ENCODE measurements at regions not wholly inside any gene's neighbourhood (a gene's known extent, or its start where the extent isn't known, plus 50 kb on each side); places are given as distances from the start of the nearest gene placed in this dataset.
"Not testable (repeated sequence)": the region's sequence is repeated elsewhere in the genome, so short reads cannot be mapped to it uniquely, and the experiment has no call there.

DNA sequence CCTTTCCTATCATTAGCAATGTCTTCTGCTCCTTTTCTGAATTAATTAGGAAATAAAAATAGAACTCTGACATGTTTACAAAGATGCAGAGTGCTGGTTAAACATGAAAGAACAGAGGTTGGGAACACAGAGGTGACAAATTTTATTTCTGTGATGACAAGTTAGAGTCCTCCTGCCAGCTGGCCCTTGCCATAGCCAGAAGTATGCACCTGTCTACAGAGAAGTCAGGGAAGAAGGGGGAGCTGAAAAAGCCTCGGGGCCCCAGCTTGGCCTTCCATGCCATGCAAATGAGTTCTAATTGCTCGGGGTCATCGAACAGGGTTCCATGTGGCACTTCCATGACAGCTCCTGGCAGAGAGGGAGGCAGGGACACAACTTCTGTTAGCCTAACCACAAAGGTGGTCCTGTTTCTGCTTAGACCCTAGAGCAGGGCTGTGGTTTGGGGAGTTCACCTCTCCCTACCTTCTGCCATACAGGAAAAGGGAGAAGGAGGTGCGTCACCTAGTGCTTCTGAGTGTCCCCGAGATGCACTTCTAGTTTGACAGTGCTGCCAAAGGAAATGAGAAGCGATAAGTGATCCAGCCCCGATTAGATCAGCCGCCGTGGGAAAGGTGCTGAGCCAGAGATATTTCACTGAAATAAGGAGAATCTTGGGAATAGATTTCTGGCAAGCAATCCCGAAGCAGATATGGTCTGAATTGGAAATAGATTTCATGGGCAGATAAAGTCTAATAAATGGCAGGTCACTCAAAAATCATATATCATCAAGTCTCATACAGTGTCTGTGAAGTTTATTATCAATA lies 155.8 kb upstream of the FOXN3 start:
- DNase-seq (ENCODE audit: low read depth), result peak; percentile 46

DNA sequence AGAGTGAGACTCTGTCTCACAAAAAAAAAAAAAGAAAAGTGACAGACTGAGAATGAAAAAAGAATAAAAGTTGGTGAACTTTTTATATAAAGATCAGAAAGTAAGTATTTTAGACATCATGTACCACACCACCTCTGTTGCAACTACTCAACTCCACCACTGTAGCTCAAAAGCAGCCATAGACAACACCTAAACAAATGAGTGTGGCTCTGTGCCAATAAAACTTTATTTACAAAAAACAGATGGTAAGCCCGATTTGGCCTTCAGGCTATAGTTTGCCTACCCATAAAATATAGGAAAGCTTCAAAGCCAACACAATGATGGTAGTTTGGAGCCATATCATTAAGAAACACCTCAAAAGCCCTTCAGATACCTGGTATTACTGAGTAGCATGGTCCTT lies 154.5 kb upstream of the FOXN3 start:
- DNase-seq (ENCODE audit: low read depth), result no peak

DNA sequence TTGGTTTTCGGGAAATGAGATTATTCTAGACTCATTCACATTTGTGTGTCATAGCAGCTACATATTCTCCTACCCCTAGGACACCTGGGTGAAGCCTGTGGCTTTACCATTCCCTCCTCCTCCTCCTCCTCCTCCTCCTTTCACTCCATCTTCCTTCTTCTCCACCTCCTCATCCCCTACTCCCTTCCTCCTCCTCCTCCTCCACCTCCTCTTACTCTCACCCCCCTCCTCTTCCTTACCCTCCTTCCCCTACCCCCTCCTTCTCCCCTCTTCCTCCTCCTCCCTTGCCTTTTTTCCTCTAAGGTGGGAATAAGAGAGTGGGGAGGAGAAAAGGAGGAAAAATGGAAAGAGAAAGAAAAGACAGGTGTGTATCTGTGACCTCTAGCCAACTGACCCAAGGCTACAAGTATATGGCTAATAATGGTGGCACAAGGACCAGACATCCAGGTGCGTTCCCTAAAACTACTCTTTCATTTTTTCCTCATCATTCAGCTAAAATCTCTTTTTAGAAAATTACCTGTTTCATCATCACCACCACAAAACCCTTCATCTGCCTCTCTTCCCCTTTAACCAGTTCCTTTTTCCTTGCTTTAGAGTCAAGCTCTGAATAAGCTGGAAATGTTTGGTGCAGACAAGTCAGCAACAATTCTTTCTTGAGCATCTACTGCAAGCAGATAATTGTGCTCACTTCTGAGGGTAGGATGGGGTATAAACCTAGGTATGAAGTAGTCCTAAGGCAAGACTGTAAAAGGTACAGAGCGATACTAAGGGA lies 149.8 kb upstream of the FOXN3 start:
- DNase-seq (ENCODE audit: low read depth), result no peak

DNA sequence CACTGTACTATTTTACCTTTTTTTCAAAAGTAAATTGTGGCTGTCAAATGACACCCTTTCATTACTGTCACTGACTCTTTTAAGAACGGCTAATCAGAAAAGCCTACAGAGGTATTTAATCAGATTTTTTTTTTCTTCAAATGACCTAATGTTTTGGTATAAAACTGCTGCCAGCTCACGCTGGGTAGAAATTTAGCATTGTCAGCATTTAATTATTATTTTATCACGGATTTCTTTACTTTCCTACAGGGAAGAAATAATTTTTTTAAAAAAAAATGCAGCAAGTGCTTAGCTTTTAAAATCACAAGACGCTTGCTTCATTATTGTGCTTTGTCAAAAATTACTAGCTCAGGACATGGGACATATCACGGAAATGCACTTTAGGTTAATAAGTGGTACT lies 149.1 kb upstream of the FOXN3 start:
- no peak for DNase-seq (ENCODE audit: low read depth)

DNA sequence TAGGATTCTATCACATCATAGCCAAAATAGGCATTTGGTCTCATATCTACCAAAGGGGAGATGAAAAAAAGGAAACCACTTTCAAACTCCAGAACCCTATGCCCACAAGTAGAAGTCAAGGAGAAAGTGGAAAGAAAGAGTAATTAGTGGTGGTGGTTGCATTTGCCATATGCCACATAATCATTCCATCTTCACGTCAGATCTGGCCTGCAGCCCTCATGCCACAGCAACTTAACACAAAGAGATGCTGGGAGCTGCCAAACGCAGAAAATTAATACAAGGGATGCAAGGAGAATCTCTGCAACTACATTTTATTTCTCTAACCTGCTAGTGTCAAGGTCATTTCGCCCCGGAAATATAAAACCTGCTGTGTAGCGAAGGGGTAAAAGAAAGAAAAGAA lies 148.6 kb upstream of the FOXN3 start:
- no peak for DNase-seq (ENCODE audit: low read depth)

DNA sequence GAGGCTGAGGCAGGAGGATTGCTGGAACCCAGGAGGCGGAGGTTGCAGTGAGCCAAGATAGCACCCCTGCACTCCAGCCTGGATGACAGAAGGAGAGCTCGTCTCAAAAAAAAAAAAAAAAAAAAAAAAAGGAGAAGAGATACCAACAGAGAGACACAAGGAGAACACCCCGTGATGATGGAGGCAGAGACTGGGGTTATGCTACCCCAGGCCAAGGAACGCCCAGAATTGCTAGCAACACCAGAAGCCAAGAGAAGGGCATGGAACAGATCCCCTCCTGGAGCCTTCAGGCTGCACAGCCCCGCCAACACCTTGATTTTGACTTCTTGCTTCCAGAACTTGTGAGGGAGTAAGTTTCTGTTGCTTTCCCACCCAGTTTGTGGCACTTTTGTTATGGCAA lies 148.0 kb upstream of the FOXN3 start:
- DNase-seq (ENCODE audit: low read depth), result no peak

DNA sequence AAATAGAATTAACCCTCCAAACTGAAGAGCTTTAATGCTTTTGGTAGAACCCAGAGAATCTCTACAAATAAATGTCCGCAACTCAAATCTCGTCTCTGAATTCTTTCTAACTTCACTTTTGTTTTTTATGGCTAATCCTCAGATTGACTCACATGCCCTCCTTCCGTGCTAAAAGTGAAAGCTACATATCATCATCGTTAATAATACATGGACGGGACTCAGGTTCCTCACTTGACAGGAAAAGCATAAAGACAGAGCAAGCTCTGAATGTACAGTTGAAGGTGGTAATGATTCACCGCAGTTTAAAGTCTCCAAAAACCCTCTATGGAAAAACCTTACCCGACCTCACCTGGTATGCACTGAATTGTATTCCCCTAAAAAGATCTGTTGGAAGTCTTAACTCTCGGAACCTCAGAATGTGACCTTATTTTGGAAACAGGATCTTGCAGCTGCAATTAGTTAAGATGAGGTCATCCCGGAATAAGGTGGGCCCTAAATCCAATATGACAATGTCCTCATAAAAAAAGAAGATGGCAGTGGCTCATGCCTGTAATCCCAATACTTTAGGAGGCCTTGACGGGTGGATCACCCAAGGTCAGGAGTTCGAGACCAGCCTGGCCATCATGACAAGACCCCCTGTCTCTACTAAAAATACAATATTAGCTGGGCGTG lies 147.4 kb upstream of the FOXN3 start:
- peak; percentile 14 for DNase-seq (ENCODE audit: low read depth)

DNA sequence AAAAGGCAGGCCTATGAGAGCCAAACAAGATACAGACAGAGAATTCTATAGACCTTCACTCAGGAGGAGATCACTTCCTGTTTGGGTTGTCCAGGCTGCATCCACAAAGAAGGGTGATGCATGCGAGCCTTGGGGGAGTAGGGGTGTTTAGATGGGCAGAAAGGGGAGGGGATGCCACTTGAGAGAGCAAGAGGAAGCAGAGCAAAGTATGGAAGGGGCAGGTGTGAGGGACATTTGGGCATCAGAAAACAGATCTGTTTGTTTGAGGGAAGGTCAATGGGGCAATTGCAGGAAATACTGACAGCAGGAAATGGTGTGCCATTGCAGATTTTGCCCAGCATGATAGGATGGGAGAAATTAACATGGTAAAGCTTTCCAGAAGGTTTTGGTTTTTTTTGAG lies 146.4 kb upstream of the FOXN3 start:
- no peak for DNase-seq (ENCODE audit: low read depth)

DNA sequence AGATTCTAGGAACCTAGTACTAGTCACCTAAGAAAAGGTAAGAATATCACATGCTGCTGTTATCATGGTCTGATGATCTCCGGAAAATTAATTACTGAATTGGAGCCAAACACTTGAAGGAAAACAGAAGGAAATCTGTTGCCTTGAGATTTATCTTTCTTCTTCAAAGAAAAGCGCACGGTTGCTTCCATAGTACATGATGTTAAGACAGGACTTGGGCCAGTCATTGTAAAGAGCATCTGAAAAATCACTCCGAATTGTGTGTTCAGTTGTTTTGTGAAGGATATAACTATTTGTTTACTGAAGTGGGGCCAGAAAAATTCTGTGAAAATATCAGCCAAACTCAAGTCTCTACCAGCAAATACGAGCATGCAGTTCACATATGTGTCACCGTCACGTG lies 134.9 kb upstream of the FOXN3 start:
- DNase-seq (ENCODE audit: low read depth), result no peak

DNA sequence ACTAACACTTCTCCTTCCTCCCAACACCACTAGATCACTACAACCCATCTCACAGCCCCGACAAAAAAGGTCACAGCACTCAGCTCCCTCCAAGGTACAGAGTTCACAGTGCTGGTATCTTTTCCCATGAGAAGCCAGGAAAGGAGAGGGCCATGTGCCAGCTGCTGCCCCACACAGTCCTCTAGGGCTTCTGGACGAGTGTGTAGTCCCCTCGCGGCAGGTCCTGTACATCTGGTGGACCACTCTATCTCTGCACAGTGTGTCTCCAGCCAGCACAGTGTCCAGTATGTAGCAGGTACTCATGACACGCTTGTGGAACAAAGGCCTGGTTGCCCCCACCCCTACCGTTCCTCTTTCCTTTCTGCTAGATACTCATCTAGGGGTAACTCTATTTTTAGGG lies 134.4 kb upstream of the FOXN3 start:
- no peak for DNase-seq (ENCODE audit: low read depth)

DNA sequence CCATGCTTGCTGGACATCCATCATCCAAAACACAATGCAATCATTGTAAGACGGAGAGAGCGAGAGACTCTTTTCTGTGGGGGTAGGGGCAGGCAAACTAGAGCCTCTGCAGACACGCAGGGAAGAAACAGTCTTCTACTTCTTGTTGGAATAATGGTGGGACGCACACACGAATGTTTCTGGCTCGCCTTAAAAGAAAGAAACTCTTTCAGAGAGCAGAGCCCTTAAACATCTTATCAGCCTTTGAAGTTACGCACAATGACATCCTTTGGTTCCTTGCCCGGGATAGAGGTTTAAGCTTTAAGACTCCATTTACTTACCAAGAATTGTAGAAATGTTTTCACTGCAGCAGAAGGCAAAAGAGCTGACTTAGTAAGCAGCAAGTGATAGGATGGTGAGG lies 133.8 kb upstream of the FOXN3 start:
- DNase-seq (ENCODE audit: low read depth), result no peak

DNA sequence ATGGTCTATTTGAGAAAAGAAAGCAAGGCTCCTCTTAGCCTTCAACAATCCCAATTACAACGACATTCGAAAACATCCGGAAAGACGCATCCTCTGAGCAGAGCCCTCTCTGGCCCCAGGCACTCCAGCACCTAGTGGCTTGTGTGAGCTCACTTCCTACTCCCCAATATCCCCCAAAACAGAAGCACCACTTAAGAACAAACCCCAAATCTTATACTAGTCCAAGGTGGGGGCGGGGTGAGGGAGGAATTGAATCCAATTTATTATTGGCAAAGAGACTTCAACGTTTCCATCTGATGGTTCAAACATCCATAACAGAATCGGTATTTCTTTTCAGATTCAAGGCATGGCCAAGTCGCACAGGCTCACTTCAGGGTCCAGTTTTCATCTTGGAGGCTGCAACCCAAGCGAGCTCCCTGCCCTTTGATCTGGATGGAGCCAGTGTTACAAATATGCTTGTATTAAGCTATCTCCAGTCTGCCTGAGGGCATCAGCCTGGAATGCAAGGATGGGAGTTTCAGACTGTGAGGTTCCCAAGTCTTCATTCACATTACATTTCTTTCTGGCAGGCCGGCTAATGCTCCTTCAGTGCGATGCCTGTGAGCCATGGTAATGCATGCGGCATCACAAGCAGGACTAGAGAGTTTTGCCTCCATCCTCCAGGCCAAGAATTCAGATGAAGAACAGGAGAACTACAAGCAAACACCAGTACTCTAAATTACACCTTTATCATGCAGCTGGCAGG lies 132.5 kb upstream of the FOXN3 start:
- DNase-seq (ENCODE audit: low read depth), result no peak

DNA sequence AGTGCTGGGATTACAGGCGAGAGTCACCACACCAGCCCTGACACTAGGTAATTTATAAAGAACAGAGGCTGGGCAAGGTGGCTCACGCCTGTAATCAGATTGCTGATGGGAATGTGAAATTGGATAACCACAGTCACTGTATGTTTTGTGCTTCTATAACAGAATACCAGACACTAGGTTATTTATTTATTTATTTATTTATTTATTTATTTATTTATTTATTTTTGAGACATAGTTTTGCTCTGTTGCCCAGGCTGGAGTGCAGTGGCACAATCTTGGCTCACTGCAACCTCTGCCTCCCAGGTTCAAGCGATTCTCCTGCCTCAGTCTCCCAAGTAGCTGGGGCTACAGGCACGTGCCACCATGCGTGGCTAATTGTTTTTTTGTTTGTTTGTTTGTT lies 130.0 kb upstream of the FOXN3 start:
- not testable (repeated sequence) for DNase-seq (ENCODE audit: low read depth)

DNA sequence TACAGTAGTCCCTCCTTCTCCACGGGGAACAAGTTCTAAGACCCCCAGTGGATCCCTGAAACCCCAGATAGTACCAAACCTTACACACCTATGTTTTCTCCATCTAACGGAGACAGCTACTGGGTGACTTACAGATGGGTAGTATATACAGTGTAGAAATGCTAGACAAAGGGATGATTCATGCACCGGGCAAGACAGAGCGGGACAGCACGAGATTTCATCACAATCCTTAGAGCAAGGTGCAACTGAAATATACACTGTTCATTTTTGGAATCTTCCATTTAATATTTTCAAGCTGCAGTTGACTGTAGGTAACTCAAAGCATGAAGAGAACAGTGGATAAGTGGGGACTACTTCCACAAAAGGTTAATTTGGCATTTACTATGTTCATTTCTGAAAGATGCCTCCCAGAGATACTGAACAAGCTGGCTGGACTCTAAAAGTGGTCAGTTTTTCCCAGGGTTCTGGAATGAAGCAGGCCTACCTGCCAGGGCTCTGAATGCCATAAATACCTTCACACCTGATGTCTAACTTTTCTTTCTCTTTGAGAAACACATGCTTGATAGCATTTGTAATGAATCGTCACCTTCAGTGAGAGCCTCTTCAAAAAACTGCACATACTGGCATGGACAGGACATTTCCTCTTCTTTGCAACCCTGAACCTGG lies 127.7 kb upstream of the FOXN3 start:
- DNase-seq (ENCODE audit: low read depth), result no peak

DNA sequence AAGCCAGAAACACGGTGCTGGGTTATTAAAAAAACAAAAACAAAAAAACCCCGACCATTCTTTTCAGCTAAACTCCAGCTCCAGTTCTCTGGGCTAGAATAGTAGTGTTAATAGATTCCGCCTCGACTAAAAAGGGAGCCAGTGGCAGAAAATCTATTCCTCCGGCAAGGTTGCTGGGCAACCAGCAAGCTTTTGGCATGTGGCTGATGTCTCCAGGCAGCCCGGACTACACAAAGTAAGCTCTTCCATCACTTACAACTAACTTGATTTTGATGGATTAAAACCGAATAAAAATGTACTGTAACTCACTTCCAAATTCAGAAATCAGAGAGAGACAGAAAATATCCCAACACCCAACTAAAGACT lies 126.4 kb upstream of the FOXN3 start:
- DNase-seq (ENCODE audit: low read depth), result no peak

DNA sequence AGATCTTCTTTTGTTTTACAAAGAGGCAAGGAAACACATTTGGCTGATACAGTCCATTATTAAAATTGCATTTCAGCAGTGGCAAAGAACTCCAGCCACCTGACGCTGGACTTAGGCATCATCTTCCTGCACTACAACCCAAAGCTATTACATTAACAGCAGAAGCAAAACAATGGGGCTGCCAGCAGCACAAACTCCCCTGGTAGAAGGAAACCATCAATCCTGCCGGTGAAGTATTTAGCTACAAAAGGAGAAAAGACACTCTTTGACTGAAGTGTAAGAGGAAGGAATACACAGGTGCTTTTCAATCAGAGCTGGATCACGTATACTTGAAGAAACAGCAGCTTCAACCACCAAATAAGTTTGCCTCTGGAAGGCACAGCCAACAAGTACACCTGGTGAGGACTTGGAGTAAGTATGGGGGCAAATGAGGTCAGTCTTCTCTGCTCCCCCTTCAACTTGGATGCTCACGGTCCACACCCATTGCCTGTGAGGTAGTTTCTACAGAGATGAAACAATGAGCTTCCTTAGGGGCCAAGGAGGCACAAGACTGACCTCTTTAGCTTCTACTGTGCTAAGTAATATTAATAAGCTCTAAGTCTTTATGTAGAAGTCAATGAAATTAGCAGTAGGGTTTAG lies 125.9 kb upstream of the FOXN3 start:
- DNase-seq (ENCODE audit: low read depth), result no peak

DNA sequence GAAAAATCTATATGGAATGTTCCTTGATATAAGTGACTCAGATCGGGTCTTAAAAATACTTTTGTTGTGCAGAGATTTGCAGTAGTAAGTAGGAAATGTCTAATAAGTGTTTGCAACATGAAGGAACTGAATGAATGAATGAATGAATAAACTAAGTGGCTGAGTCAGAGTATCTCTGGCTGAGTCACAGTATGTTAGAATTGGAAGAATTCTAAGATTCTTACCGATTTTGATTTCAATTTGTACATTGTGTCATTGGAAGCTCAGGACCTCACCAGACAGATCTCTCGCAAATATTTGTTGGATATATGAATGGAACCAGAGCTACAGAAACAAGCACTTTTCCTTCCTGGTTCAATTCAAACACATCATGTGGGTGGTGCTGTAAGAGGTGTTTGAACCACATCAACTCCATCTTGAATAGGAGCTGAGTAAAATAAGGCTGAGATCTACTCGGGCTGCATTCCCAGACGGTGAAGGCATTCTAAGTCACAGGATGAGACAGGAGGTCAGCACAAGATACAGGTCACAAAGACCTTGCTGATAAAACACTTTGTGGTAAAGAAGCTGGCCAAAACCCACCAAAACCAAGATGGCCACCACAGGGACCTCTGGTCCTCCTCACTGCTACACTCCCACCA lies 123.9 kb upstream of the FOXN3 start:
- DNase-seq (ENCODE audit: low read depth), result no peak

DNA sequence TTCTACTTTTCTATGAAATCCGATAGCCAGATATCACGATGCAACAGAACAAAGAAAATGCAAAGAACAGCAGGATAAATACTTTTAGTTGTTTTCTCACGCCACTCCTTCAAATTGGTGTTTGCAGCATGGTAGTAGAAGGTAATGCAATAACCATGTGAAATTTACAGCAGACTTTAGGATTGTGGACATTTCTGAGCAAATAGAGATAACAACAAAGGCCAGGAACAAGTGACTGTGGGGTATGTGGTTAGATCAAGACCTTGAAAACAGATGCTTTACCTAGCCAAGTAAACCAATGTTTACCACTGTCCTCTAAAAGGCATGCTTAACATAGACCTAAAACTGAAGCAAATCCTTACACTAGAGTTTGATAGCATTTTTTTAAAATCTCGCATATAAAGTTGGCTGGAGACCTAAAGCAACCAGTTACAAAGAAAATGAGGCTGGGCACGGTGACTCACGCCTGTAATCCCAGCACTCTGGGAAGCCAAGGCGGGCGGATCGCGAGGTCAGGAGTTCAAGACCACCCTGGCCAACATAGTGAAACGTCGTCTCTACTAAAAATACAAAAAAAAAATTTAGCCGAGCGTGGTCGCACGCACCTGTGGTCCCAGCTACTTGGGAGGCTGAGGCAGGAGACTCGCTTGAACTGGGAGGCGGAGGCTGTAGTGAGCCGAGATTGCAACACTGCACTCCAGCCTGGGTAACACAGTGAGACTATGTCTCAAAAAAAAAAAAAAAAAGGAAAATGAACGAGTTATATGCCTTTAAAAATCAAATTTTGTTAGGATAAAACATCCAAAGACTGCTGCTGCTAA lies 123.2 kb upstream of the FOXN3 start:
- DNase-seq (ENCODE audit: low read depth), result peak; percentile 18

DNA sequence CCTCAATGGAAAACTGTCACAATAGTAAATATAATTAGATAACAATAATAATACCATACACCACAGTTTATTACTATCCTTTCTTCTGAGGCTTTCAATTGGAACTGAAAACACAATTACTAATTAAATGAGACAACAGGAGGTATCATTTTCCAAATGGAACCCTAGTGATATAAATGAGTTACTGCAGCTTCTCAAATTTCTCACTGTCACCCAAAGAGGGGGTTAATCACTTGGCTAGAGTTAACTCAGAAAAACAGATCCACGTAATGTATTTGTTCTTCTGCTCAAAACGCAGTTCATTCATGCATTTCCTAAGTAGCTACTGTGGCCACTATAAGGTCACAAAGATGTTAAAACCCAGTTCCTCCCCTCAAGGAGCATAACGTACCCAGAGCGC lies 120.9 kb upstream of the FOXN3 start:
- no peak for DNase-seq (ENCODE audit: low read depth)
